Inflammatory macrophage treated with lipopolysaccharide for 4 hours (primary cell): ENCODE measurements at regions not wholly inside any gene's neighbourhood (a gene's known extent, or its start where the extent isn't known, plus 50 kb on each side); places are given as distances from the start of the nearest gene placed in this dataset.
A peak's percentile ranks its signal among the peaks of the same experiment; 100 is the strongest.

Source experiments
- DNase-seq: peaks from one replicate; pipeline ENCODE4 v3.0.0-alpha.2; 2020

DNA sequence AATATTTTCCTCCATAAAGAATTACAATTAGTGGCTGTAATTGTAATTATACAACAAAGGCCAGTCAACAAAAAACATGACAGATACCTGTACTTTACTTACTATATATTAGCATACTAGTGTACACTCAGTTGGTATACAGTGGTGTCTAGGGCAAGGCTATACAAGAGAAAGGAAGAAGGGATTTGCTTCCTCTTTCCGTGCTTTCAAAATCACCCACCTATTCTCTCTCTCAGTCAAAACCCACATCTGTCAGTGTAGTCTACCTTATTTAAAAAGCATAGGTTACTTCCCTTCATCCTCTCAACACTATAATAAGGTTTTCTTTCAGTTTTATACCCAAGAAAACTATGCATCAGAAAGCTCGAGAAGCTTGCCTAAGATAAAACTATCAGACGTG lies 355.8 kb upstream of the NR5A2 start:
- no peak for DNase-seq

DNA sequence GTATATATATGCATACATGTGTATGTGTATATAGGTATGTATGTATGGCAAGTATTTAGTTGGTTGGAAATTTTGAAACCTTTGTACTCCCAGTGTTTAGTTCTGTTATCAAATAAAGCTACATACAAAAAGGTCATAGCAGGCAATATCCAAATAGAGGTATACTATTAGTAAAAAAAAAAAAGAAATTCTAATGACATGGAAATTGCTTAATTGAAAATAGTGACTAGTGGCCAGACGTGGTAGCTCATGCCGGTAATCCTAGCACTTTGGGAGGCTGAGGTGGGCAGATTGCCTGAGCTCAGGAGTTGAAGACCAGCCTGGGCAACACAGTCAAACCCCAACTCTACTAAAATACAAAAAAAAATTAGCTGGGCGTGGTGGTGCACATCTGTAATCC lies 351.6 kb upstream of the NR5A2 start:
- DNase-seq: no peak

DNA sequence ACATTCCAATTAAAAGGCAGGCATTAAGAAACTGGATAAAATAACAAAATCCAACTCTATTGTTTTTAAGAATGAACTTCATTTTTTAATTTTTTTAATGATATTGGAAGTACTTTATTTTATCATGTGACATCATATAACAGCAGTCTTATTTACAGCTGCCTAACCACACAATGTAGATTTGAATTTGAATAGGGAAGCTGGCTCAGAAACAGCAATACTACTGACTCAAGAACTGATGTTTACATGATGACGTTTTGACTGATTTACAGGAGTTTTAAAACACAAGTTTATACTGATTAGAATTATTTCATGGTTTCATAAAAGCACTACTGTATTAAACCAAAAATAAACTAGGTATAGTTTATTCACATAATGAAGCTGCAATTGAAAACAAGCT lies 348.7 kb upstream of the NR5A2 start:
- no peak for DNase-seq

DNA sequence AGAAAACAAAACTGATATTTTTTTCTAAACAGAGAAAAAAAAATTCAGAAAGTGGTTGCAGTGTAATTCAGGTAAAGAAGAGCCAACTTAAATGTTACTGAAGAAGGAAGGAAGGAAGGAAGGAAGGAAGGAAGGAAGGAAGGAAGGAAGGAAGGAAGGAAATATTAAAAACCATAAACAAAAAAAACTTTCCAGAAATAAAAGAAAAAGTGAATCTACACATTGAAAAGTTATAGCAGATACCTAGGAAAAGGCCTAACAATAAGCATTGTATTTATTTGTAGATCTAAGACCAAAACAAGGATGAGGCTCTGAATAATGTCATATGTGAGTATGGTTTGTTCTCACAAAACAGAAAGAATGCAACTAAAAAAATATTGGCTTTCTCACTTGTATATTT lies 345.4 kb upstream of the NR5A2 start:
- DNase-seq: no peak

GRCh38 chr1:199684686-199685273 lies 342.7 kb upstream of the NR5A2 start:
- peak; percentile 61 for DNase-seq

DNA sequence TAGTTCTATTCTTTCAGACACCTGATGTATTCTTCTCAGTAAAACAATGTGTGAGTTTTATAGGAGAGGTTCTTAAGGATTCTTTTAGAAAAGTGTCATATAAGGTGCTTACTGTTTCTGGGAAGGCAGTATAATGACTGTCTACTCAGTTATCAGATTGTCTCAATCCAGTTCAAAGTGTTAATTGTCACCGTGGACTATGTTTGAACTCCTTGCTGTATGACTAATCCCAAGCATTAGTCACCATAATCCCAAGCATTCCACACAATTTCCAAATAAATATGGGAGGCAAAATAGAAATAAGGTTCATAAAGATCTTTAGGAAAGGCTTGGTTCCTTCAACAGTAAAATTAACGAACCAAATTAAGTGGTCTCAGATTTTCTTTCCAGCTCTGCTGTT lies 342.1 kb upstream of the NR5A2 start:
- DNase-seq: no peak

GRCh38 chr1:199687321-199687720 lies 340.2 kb upstream of the NR5A2 start:
- DNase-seq: peak; percentile 66

GRCh38 chr1:199688133-199688676 lies 339.3 kb upstream of the NR5A2 start:
- no peak for DNase-seq

GRCh38 chr1:199688774-199689173 lies 338.7 kb upstream of the NR5A2 start:
- DNase-seq: no peak

DNA sequence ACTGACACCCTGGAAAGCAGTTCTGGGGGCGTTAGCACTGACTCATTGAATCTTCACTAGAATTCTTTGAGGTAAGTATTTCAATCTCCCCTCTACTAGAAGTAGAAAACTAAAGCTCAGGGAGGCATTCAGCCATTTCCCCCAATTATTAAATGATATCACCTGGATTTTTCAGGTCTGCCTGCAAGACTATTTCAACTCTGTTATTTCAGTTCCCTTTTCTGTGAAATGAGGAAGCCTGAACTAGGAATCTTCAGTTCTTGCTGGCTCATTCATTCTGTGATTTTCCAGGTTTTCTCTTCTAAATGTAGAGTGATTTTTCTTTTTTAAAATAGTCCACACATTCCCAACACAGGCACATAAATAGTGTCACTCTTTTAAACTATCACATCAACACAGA lies 337.0 kb upstream of the NR5A2 start:
- peak; percentile 29 for DNase-seq

- DNase-seq: peak; percentile 94
Observed at GRCh38 chr1:199691540-199691939, 336.0 kb upstream of the NR5A2 start.

DNA sequence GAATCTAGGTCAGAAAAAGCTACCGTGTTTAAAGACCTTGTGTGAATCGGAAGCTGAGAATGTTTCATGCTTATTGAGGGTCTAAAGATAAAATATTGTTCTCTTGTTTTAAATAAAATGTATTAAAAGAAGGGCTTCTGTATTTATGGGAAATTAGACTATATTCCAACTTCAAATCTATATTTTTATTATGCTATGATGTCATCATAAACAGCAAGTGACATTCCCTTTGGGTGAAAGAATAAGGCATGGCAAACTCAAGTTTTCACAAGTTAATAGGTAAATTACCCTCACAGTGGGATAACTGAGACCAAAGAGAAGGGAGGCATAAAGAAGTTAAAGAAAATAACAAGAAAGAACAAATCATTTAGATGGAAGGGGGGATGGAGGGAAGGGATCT lies 333.8 kb upstream of the NR5A2 start:
- no peak for DNase-seq

- no peak for DNase-seq
Observed at GRCh38 chr1:199696225-199696624, 331.3 kb upstream of the NR5A2 start.

DNA sequence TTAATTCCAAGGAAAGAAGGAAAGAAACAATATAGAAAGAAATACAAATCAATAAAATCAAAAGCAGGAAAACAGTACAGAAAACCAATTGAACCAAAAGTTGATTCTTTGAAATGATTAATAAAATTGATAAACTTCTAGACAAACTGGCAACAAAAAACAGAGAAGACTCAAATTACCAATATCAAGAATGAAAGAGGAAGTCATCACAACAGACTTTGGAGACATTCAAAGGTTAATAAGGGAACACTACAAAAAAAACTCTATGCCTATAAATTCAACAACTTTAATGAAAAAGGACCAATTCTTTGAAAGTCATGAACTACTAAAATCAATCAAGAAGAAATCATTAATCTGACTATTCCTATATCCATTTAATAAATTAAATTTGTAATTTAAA lies 329.3 kb upstream of the NR5A2 start:
- no peak for DNase-seq

- no peak for DNase-seq
Observed at GRCh38 chr1:199700551-199700950, 327.0 kb upstream of the NR5A2 start.

- peak; percentile 64 for DNase-seq
Observed at GRCh38 chr1:199701726-199702125, 325.8 kb upstream of the NR5A2 start.

DNA sequence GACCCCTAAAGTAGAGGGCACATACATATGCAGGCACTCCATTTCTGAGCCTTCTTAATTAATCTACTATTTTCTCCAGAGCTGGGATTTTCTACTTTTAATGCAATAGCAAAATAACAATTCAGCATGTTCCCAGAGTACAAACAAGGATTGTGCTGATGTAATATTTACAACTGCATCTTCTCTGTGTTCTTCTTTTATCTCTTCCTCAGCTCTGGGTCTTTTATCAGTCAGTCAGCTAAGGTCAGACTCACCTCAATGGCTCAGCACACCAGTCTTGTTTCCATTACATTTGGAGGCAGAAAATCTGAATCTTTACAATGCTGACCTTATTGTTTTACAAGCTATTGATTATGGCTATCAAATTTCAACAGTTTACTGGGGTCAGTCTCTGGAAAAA lies 323.3 kb upstream of the NR5A2 start:
- DNase-seq: no peak

GRCh38 chr1:199705825-199706224 lies 321.7 kb upstream of the NR5A2 start:
- no peak for DNase-seq

- no peak for DNase-seq
Observed at GRCh38 chr1:199706826-199707606, 320.5 kb upstream of the NR5A2 start.

GRCh38 chr1:199710974-199711373 lies 316.5 kb upstream of the NR5A2 start:
- no peak for DNase-seq

- no peak for DNase-seq
Observed at GRCh38 chr1:199716729-199717128, 310.8 kb upstream of the NR5A2 start.

DNA sequence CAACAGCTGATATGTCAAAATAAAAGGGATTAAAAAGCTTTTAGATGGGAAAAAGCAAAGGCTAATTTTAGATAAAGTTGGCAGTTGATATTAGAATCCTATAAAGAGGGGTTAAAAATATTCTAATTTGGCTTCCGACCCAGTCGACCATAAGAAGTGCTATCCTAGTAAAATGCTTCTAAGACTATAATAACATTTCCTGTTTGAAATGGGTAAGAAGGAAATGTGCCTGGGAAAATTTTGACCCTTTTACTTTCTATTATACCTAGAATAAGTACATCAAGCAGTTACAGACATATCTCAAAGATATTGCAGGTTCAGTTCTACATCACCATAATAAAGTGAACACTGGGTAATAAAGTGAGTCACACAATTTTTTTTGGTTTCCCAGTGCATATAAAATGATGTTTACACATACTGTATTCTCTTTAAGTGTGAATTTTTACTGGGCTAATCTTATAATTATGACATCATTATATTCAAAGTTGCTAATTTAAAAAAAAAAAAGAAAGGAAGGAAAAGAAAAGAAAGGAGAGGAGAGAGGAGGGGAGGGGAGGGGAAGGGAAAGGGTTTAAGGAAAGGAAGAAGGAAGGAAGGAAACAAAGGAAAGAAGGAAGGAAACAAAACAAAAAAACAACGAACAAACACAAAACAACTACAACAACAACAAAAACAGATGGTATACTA lies 308.2 kb upstream of the NR5A2 start:
- no peak for DNase-seq

DNA sequence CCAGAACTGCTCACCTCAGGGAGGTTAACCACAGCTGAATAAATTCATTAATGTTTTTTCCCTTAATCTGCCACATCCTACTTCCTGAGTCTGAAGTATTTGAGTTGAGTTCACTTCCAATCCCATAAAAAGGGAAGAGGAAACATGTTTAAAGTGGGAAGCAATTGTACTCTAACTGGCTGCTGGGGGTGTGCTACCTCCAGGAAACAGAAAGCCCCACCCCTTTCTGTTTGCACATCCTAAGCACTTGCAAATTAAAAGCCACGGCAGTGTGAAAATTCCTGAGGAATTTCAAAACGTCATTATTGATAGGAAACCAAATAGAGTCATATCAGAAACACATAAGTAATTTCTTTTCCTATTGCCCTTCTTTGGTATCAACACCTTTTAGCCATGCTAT lies 307.0 kb upstream of the NR5A2 start:
- no peak for DNase-seq

GRCh38 chr1:199721001-199721400 lies 306.5 kb upstream of the NR5A2 start:
- DNase-seq: no peak
